ENCODE measurements at regions not wholly inside any gene's neighbourhood (a gene's known extent, or its start where the extent isn't known, plus 50 kb on each side); places are given as distances from the start of the nearest gene placed in this dataset.
A peak's percentile ranks its signal among the peaks of the same experiment; 100 is the strongest.

DNA sequence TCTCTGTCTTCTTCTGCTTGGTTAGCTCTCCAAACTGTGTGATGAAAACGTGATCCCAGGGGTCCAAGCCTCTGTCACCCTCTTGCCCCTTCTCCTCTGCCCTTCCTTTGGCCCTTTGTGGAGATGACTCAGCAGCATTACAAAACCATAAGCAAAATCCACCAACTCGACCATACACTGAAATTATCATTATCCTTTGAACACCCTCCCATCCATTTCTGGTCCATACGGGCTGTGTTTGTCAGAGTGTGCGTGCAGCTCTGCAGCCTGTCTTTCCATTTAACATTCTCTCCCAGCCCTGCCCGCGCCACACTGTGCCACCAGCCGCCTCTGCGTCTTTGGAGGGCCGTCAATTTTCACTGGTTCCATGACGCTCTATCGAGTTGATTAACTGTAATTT lies 69.2 kb downstream of the SLC25A47 start:
- no peak for TF ChIP-seq MYC (IDR thresholded peaks at IDR 0.05; ENCODE audit: low read depth, low read length)
- TF ChIP-seq POLR2A (IDR thresholded peaks at IDR 0.05; ENCODE audit: extremely low read depth, insufficient read length), result no peak
- no peak for TF ChIP-seq CTCF (IDR thresholded peaks at IDR 0.05; ENCODE audit: low read depth, low read length)
- TF ChIP-seq, protein P1, sequence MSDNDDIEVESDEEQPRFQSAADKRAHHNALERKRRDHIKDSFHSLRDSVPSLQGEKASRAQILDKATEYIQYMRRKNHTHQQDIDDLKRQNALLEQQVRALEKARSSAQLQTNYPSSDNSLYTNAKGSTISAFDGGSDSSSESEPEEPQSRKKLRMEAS (IDR thresholded peaks at IDR 0.05; ENCODE audit: low read depth, low read length), result no peak
- H3K4me3 ChIP-seq (ENCODE audit: low read depth, low read length), result no peak overlapping the region
- peak; percentile 79 for DNase-seq (ENCODE audit: low read depth)

- no peak for DNase-seq (ENCODE audit: low read depth)
- no peak for TF ChIP-seq POLR2A (IDR thresholded peaks at IDR 0.05; ENCODE audit: extremely low read depth, insufficient read length)
- TF ChIP-seq MYC (IDR thresholded peaks at IDR 0.05; ENCODE audit: low read depth, low read length), result no peak
- TF ChIP-seq, protein P1 (IDR thresholded peaks at IDR 0.05; ENCODE audit: low read depth, low read length), result no peak
- no peak overlapping the region for H3K4me3 ChIP-seq (ENCODE audit: low read depth, low read length)
Observed at GRCh38 chr14:100393362-100393761, 70.2 kb downstream of the SLC25A47 start.

- DNase-seq (ENCODE audit: low read depth), result no peak
- TF ChIP-seq, protein P1 (IDR thresholded peaks at IDR 0.05; ENCODE audit: low read depth, low read length), result no peak
- no peak for TF ChIP-seq POLR2A (IDR thresholded peaks at IDR 0.05; ENCODE audit: extremely low read depth, insufficient read length)
- TF ChIP-seq CTCF (IDR thresholded peaks at IDR 0.05; ENCODE audit: low read depth, low read length), result no peak
- no peak for TF ChIP-seq MYC (IDR thresholded peaks at IDR 0.05; ENCODE audit: low read depth, low read length)
- no peak overlapping the region for H3K4me3 ChIP-seq (ENCODE audit: low read depth, low read length)
Observed at GRCh38 chr14:100393906-100394732, 71.0 kb downstream of the SLC25A47 start.

- no peak overlapping the region for H3K4me3 ChIP-seq (ENCODE audit: low read depth, low read length)
- no peak for DNase-seq (ENCODE audit: low read depth)
- no peak for TF ChIP-seq CTCF (IDR thresholded peaks at IDR 0.05; ENCODE audit: low read depth, low read length)
- no peak for TF ChIP-seq MYC (IDR thresholded peaks at IDR 0.05; ENCODE audit: low read depth, low read length)
- no peak for TF ChIP-seq POLR2A (IDR thresholded peaks at IDR 0.05; ENCODE audit: extremely low read depth, insufficient read length)
- TF ChIP-seq, protein P1 (IDR thresholded peaks at IDR 0.05; ENCODE audit: low read depth, low read length), result no peak
Observed at GRCh38 chr14:100394886-100395672, 71.9 kb downstream of the SLC25A47 start.

- no peak for TF ChIP-seq CTCF (IDR thresholded peaks at IDR 0.05; ENCODE audit: low read depth, low read length)
- TF ChIP-seq, protein P1 (IDR thresholded peaks at IDR 0.05; ENCODE audit: low read depth, low read length), result no peak
- no peak for TF ChIP-seq MYC (IDR thresholded peaks at IDR 0.05; ENCODE audit: low read depth, low read length)
- no peak for TF ChIP-seq POLR2A (IDR thresholded peaks at IDR 0.05; ENCODE audit: extremely low read depth, insufficient read length)
- no peak for DNase-seq (ENCODE audit: low read depth)
- H3K4me3 ChIP-seq (ENCODE audit: low read depth, low read length), result no peak overlapping the region
Observed at GRCh38 chr14:100396266-100396795, 73.2 kb downstream of the SLC25A47 start.
